H9 (cell line): ENCODE measurements at regions not wholly inside any gene's neighbourhood (a gene's known extent, or its start where the extent isn't known, plus 50 kb on each side); places are given as distances from the start of the nearest gene placed in this dataset.

Source experiments
- DNase-seq: peaks from one replicate; pipeline ENCODE4 v3.0.0-alpha.2; 2017
- H2AFZ ChIP-seq: one replicate; pipeline ENCODE4 v1.6.1; 2013; ENCODE audit warnings: mild to moderate bottlenecking, low read length, control low read depth, moderate library complexity
- H2AK5ac ChIP-seq: 2 replicates; pipeline ENCODE4 v1.6.1; 2013; ENCODE audit warnings: low read length, control low read depth, mixed read lengths; ENCODE audit not compliant: insufficient read length
- H2BK120ac ChIP-seq: one replicate; pipeline ENCODE4 v1.6.1; 2013; ENCODE audit warnings: low read depth, mild to moderate bottlenecking, low read length, control low read depth, inconsistent platforms; ENCODE audit not compliant: poor library complexity, severe bottlenecking
- H2BK12ac ChIP-seq: 2 replicates; pipeline ENCODE4 v1.6.1; 2013; ENCODE audit warnings: low read length, control low read depth, mixed read lengths, low read depth; ENCODE audit not compliant: insufficient read length
- H2BK15ac ChIP-seq: 2 replicates; pipeline ENCODE4 v1.6.1; 2013; ENCODE audit warnings: low read depth, low read length, control low read depth
- H2BK20ac ChIP-seq: one replicate; pipeline ENCODE4 v1.6.1; 2013; ENCODE audit warnings: low read depth, mild to moderate bottlenecking, low read length, control low read depth, inconsistent platforms; ENCODE audit not compliant: poor library complexity, severe bottlenecking
- H2BK5ac ChIP-seq: 2 replicates; pipeline ENCODE4 v1.6.1; 2013; ENCODE audit warnings: low read length, control low read depth, mixed read lengths; ENCODE audit not compliant: insufficient read length
- H3K14ac ChIP-seq: 2 replicates; pipeline ENCODE4 v1.6.1; 2013; ENCODE audit warnings: low read length, control low read depth; ENCODE audit not compliant: insufficient read depth
- H3K18ac ChIP-seq: 2 replicates; pipeline ENCODE4 v1.6.1; 2013; ENCODE audit warnings: low read depth, mild to moderate bottlenecking, mixed read lengths, low read length, control low read depth; ENCODE audit not compliant: insufficient read length
- H3K23ac ChIP-seq: 2 replicates; pipeline ENCODE4 v1.6.1; 2013; ENCODE audit warnings: low read length, control low read depth, mixed read lengths, low read depth; ENCODE audit not compliant: insufficient read length
- H3K23me2 ChIP-seq: 2 replicates; pipeline ENCODE4 v1.6.1; 2013; ENCODE audit warnings: low read depth, mild to moderate bottlenecking, mixed read lengths, low read length, control low read depth; ENCODE audit not compliant: insufficient read length, poor library complexity, severe bottlenecking
- H3K27ac ChIP-seq: 2 replicates; pipeline ENCODE4 v1.5.1; 2013; ENCODE audit warnings: low read length, control low read depth, mixed read lengths, low read depth; ENCODE audit not compliant: insufficient read length
- H3K27me3 ChIP-seq: 2 replicates; pipeline ENCODE4 v1.6.1; 2013; ENCODE audit warnings: low read length, control low read depth, inconsistent platforms; ENCODE audit not compliant: insufficient read depth
- H3K4ac ChIP-seq: 2 replicates; pipeline ENCODE4 v1.6.1; 2013; ENCODE audit warnings: low read depth, mild to moderate bottlenecking, control low read depth, inconsistent platforms, low read length, moderate library complexity
- H3K4me1 ChIP-seq: 2 replicates; pipeline ENCODE4 v1.6.1; 2013; ENCODE audit warnings: low read length, control low read depth, inconsistent platforms; ENCODE audit not compliant: insufficient read depth
- H3K4me2 ChIP-seq: 2 replicates; pipeline ENCODE4 v1.6.1; 2013; ENCODE audit warnings: low read length, control low read depth, mixed read lengths; ENCODE audit not compliant: insufficient read length, insufficient read depth
- H3K56ac ChIP-seq: 2 replicates; pipeline ENCODE4 v1.6.1; 2013; ENCODE audit warnings: low read depth, mild to moderate bottlenecking, mixed read lengths, low read length, control low read depth; ENCODE audit not compliant: insufficient read length
- H3K79me1 ChIP-seq: 2 replicates; pipeline ENCODE4 v1.6.1; 2013; ENCODE audit warnings: low read depth, mild to moderate bottlenecking, moderate library complexity, low read length, control low read depth, inconsistent platforms; ENCODE audit not compliant: insufficient read depth, poor library complexity, severe bottlenecking
- H3K79me2 ChIP-seq: 2 replicates; pipeline ENCODE4 v1.6.1; 2013; ENCODE audit warnings: low read length, control low read depth, inconsistent platforms; ENCODE audit not compliant: insufficient read depth
- H3K9ac ChIP-seq: 2 replicates; pipeline ENCODE4 v1.6.1; 2013; ENCODE audit warnings: low read length, control low read depth, mixed read lengths; ENCODE audit not compliant: insufficient read length; ENCODE audit errors: extremely low read depth
- H3K9me3 ChIP-seq: one replicate; pipeline ENCODE4 v1.6.1; 2013; ENCODE audit warnings: low read depth, low read length, inconsistent platforms; ENCODE audit not compliant: control insufficient read depth
- H3T11ph ChIP-seq: one replicate; pipeline ENCODE4 v1.6.1; 2013; ENCODE audit warnings: mild to moderate bottlenecking, low read length, control low read depth, inconsistent platforms
- H4K20me1 ChIP-seq: one replicate; pipeline ENCODE4 v1.6.1; 2013; ENCODE audit not compliant: control insufficient read depth, insufficient read length, insufficient read depth
- H4K5ac ChIP-seq: 2 replicates; pipeline ENCODE4 v1.6.1; 2013; ENCODE audit warnings: low read depth, mild to moderate bottlenecking, mixed read lengths, low read length, control low read depth; ENCODE audit not compliant: insufficient read length
- H4K8ac ChIP-seq: replicated peaks from 2 replicates; pipeline ENCODE4 v1.6.1; 2013; ENCODE audit warnings: low read length, control low read depth, mixed read lengths, low read depth; ENCODE audit not compliant: insufficient read length
- H4K91ac ChIP-seq: 2 replicates; pipeline ENCODE4 v1.6.1; 2013; ENCODE audit warnings: low read depth, mild to moderate bottlenecking, moderate library complexity, mixed read lengths, low read length, control low read depth; ENCODE audit not compliant: insufficient read length
- H3K27ac Mint-ChIP-seq, 3 experiments: 2 replicates in 2 of 3; 3 replicates in 1 of 3; pipeline ENCODE4 v1.8.0; 2020 to 2021; ENCODE audit warnings: mixed read lengths in 3 of 3, mild to moderate bottlenecking in 1 of 3, moderate library complexity in 1 of 3
- H3K27me3 Mint-ChIP-seq: 2 replicates; pipeline ENCODE4 v1.8.0; 2021; ENCODE audit warnings: low read depth, mild to moderate bottlenecking, moderate library complexity, mixed read lengths
- H3K36me3 Mint-ChIP-seq, 3 experiments: 2 replicates in 2 of 3; 3 replicates in 1 of 3; pipeline ENCODE4 v1.8.0; 2020 to 2021; ENCODE audit warnings: low read depth in 3 of 3, mixed read lengths in 3 of 3; ENCODE audit not compliant: insufficient read depth in 1 of 3
- H3K4me1 Mint-ChIP-seq, 2 experiments: 2 replicates each; pipeline ENCODE4 v1.8.0; 2020; ENCODE audit warnings: mixed read lengths in 2 of 2
- H3K4me3 Mint-ChIP-seq, 2 experiments: 2 replicates in 1 of 2; 3 replicates in 1 of 2; pipeline ENCODE4 v1.8.0; 2020 to 2021; ENCODE audit warnings: mild to moderate bottlenecking in 2 of 2, mixed read lengths in 2 of 2, moderate library complexity in 1 of 2
- H3K9me3 Mint-ChIP-seq, 2 experiments: 2 replicates in 1 of 2; 3 replicates in 1 of 2; pipeline ENCODE4 v1.8.0; 2020; ENCODE audit warnings: mild to moderate bottlenecking in 2 of 2, mixed read lengths in 2 of 2, moderate library complexity in 1 of 2
- WGBS: extraction: QIAGEN DNeasy Blood & Tissue Kit; methylation state at CpG from one replicate; pipeline ENCODE4 v1.1.7; 2013; ENCODE audit warnings: missing lambda C conversion rate, low lambda C conversion rate, mixed read lengths; ENCODE audit not compliant: insufficient read length; ENCODE audit errors: extremely low coverage; 5-methylcytosine and 5-hydroxymethylcytosine counted together
- TF ChIP-seq, protein P1 (sequence below): fragments of 200-600 bp; sonication (generic); conservative IDR thresholded peaks from 3 replicates; pipeline ENCODE4 v1.8.0; 2021; ENCODE audit warnings: antibody characterized with exemption, mild to moderate bottlenecking

- Histone ChIP-seq H3K9ac (no peak overlapping the region), H3K4me2 (no peak overlapping the region), H3K27me3 (no peaks in the 10 kb centered on the region), H3K14ac (no peak overlapping the region), H4K20me1 (no peaks in the 10 kb centered on the region), H2AK5ac (no peak overlapping the region), H3K9me3 (no peaks in the 10 kb centered on the region), H3K23ac (no peak overlapping the region), H4K8ac (no peak overlapping the region), H3K18ac (no peak overlapping the region), H3K79me2 (no peaks in the 10 kb centered on the region), H2AFZ (no peak overlapping the region), H4K91ac (no peak overlapping the region), H2BK12ac (no peak overlapping the region), H2BK5ac (no peak overlapping the region), H3T11ph (no peak overlapping the region), H3K79me1 (no peaks in the 10 kb centered on the region), H3K4me1 (peaks cover 6% of the 10 kb centered on the region), H3K4ac (no peak overlapping the region), H4K5ac (no peak overlapping the region), H2BK20ac (no peak overlapping the region), H3K56ac (no peak overlapping the region), H3K27ac (peak overlapping the region; percentile 10), H2BK15ac (no peak overlapping the region), H3K23me2 (no peaks in the 10 kb centered on the region), H2BK120ac (no peak overlapping the region)
- H3K4me1 Mint-ChIP-seq, result peaks cover 17 to 21% of the 10 kb centered on the region in 2 experiments
- H3K4me3 Mint-ChIP-seq, result no peak overlapping the region
- H3K27ac Mint-ChIP-seq, result no peak overlapping the region
- TF ChIP-seq, protein P1, sequence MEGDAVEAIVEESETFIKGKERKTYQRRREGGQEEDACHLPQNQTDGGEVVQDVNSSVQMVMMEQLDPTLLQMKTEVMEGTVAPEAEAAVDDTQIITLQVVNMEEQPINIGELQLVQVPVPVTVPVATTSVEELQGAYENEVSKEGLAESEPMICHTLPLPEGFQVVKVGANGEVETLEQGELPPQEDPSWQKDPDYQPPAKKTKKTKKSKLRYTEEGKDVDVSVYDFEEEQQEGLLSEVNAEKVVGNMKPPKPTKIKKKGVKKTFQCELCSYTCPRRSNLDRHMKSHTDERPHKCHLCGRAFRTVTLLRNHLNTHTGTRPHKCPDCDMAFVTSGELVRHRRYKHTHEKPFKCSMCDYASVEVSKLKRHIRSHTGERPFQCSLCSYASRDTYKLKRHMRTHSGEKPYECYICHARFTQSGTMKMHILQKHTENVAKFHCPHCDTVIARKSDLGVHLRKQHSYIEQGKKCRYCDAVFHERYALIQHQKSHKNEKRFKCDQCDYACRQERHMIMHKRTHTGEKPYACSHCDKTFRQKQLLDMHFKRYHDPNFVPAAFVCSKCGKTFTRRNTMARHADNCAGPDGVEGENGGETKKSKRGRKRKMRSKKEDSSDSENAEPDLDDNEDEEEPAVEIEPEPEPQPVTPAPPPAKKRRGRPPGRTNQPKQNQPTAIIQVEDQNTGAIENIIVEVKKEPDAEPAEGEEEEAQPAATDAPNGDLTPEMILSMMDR, result no peak
- H3K36me3 Mint-ChIP-seq, result peaks cover 0 to 4% (median 0%) of the 10 kb centered on the region in 3 experiments; a peak in 1 of 7 replicates
- no peaks in the 10 kb centered on the region for H3K9me3 Mint-ChIP-seq
- no CpG with 5 or more reads among the region's 4 CpGs for WGBS
- no peak for DNase-seq
- no peaks in the 10 kb centered on the region for H3K27me3 Mint-ChIP-seq
Measured at GRCh38 chr12:46483572-46484395, 111.2 kb upstream of the SLC38A2 start.
